GM21381 (cell line): ENCODE measurements at regions not wholly inside any gene's neighbourhood (a gene's known extent, or its start where the extent isn't known, plus 50 kb on each side); places are given as distances from the start of the nearest gene placed in this dataset.
"Not testable (repeated sequence)": the region's sequence is repeated elsewhere in the genome, so short reads cannot be mapped to it uniquely, and the experiment has no call there.

Experiments used
- ATAC-seq: cut with Tn5 transposase; IDR thresholded peaks from one replicate; pipeline ENCODE4 v1.9.1; 2021; ENCODE audit warnings: mild to moderate bottlenecking, moderate library complexity; ENCODE audit not compliant: unreplicated experiment

GRCh38 chr1:60918867-60919266 is 163.5 kb upstream of the NFIA start:
- no peak for ATAC-seq

GRCh38 chr1:60916906-60917305 is 165.5 kb upstream of the NFIA start:
- no peak for ATAC-seq

GRCh38 chr1:60916199-60916598 is 166.2 kb upstream of the NFIA start:
- no peak for ATAC-seq

- ATAC-seq: no peak
Measured at GRCh38 chr1:60915441-60915840, 166.9 kb upstream of the NFIA start.

- ATAC-seq: no peak
Measured at GRCh38 chr1:60914982-60915381, 167.4 kb upstream of the NFIA start.

- not testable (repeated sequence) for ATAC-seq
Measured at GRCh38 chr1:60913708-60914107, 168.7 kb upstream of the NFIA start.

- no peak for ATAC-seq
Measured at GRCh38 chr1:60913039-60913438, 169.3 kb upstream of the NFIA start.

- ATAC-seq: no peak
Measured at GRCh38 chr1:60911966-60912697, 170.2 kb upstream of the NFIA start.

GRCh38 chr1:60908159-60908558 is 174.2 kb upstream of the NFIA start:
- no peak for ATAC-seq

- ATAC-seq: no peak
Measured at GRCh38 chr1:60906526-60906925, 175.8 kb upstream of the NFIA start.

GRCh38 chr1:60906039-60906438 is 176.3 kb upstream of the NFIA start:
- no peak for ATAC-seq

- ATAC-seq: no peak
Measured at GRCh38 chr1:60904099-60904851, 178.1 kb upstream of the NFIA start.

GRCh38 chr1:60903591-60903990 is 178.8 kb upstream of the NFIA start:
- ATAC-seq: no peak

GRCh38 chr1:60899464-60899863 is 182.9 kb upstream of the NFIA start:
- no peak for ATAC-seq

- peak; percentile 74 for ATAC-seq
Measured at GRCh38 chr1:60898987-60899386, 183.4 kb upstream of the NFIA start.

- ATAC-seq: no peak
Measured at GRCh38 chr1:60898413-60898812, 183.9 kb upstream of the NFIA start.

GRCh38 chr1:60896701-60897363 is 185.5 kb upstream of the NFIA start:
- ATAC-seq: no peak

- ATAC-seq: no peak
Measured at GRCh38 chr1:60895701-60896100, 186.7 kb upstream of the NFIA start.

- ATAC-seq: no peak
Measured at GRCh38 chr1:60895252-60895651, 187.1 kb upstream of the NFIA start.

GRCh38 chr1:60894741-60895140 is 187.6 kb upstream of the NFIA start:
- no peak for ATAC-seq

GRCh38 chr1:60894130-60894529 is 188.2 kb upstream of the NFIA start:
- no peak for ATAC-seq
